ENCODE measurements at regions not wholly inside any gene's neighbourhood (a gene's known extent, or its start where the extent isn't known, plus 50 kb on each side); places are given as distances from the start of the nearest gene placed in this dataset.

DNA sequence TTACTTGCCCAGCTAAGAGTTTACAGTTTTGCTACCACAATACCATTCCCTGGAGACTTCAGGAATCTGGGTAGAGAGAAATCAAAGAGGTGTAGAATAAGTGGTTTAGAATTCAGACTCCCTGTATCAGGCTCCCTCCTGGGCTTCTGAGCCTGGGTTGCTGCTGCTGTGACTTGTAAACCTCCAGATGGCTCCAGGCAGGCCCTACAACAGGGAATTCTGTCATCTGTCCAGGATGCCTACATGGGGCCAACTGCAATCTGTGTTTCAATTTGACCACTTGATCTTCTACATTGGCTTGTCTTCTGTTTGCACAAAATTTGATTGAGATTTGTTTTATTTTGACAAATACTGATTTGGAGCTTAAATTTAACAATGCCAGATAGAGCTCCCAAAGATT, 183.9 kb downstream of the RAD51AP2 start:
- no peak overlapping the region for H3K4me3 ChIP-seq
- no peaks in the 10 kb centered on the region for H3K27me3 ChIP-seq
- no peak for DNase-seq (ENCODE audit: extremely low spot score in 2 of 2)
- intact Hi-C loops (cut with DNase I), result no loop called here
- no peaks in the 10 kb centered on the region for H3K9me3 ChIP-seq
- H3K4me1 ChIP-seq, result no peaks in the 10 kb centered on the region
- TF ChIP-seq POLR2A (IDR thresholded peaks at IDR 0.05) (no peak), POLR2AphosphoS5 (IDR thresholded peaks at IDR 0.05; ENCODE audit: insufficient read depth in 1 of 2, low read depth in 1 of 2) (no peak)
- TF ChIP-seq, protein P1, sequence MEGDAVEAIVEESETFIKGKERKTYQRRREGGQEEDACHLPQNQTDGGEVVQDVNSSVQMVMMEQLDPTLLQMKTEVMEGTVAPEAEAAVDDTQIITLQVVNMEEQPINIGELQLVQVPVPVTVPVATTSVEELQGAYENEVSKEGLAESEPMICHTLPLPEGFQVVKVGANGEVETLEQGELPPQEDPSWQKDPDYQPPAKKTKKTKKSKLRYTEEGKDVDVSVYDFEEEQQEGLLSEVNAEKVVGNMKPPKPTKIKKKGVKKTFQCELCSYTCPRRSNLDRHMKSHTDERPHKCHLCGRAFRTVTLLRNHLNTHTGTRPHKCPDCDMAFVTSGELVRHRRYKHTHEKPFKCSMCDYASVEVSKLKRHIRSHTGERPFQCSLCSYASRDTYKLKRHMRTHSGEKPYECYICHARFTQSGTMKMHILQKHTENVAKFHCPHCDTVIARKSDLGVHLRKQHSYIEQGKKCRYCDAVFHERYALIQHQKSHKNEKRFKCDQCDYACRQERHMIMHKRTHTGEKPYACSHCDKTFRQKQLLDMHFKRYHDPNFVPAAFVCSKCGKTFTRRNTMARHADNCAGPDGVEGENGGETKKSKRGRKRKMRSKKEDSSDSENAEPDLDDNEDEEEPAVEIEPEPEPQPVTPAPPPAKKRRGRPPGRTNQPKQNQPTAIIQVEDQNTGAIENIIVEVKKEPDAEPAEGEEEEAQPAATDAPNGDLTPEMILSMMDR (IDR thresholded peaks at IDR 0.05), result no peak
- no peak overlapping the region for H3K27ac ChIP-seq
- no peaks in the 10 kb centered on the region for H3K36me3 ChIP-seq

DNA sequence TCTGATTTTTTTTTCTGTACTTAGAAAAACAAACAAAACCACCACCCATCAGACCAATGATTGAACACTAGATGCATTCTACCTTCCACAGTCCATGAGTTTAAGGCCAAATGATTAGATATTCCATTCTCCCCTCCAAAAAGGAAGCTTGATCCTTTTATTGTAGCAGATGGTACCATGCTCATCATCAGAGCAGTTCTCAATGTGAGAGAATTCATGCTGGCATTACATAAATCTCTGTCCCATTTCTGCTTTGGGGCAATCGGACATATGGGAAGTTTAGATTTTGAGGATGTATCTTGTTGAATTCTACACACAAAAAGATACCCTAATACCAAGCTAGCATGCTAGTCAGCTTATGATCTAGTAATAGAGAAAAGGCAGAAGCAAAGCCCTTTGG, 186.6 kb downstream of the RAD51AP2 start:
- Histone ChIP-seq H3K4me1 (no peaks in the 10 kb centered on the region), H3K27me3 (no peaks in the 10 kb centered on the region), H3K36me3 (no peaks in the 10 kb centered on the region), H3K9me3 (no peaks in the 10 kb centered on the region), H3K4me3 (no peak overlapping the region), H3K27ac (no peak overlapping the region)
- TF ChIP-seq POLR2AphosphoS5 (IDR thresholded peaks at IDR 0.05; ENCODE audit: insufficient read depth in 1 of 2, low read depth in 1 of 2) (no peak), POLR2A (IDR thresholded peaks at IDR 0.05) (no peak)
- TF ChIP-seq, protein P1 (IDR thresholded peaks at IDR 0.05), result no peak
- intact Hi-C loops (cut with DNase I), result no loop called here
- no peak for DNase-seq (ENCODE audit: extremely low spot score in 2 of 2)

DNA sequence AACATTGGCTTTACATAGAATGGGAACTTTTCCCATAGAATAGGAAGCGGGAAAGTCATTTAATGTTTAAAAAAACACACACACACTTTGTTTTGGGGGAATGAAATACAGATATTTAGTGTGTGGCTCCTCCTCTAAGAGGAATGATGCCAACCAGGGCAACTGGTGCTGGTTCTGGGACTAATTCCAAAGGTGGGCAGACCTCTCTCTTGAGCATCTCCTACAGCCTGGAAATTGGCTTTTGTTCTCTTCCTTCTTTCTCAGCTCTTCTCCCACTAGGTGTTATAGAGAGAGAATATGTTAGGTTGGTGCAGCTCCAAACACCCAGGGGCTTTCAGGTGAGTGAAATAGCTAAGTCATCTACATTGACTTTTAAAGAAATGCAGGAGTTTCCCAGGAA, 190.1 kb downstream of the RAD51AP2 start:
- TF ChIP-seq POLR2A (IDR thresholded peaks at IDR 0.05) (no peak), POLR2AphosphoS5 (IDR thresholded peaks at IDR 0.05; ENCODE audit: insufficient read depth in 1 of 2, low read depth in 1 of 2) (no peak)
- TF ChIP-seq, protein P1 (IDR thresholded peaks at IDR 0.05), result no peak
- Histone ChIP-seq H3K4me1 (no peaks in the 10 kb centered on the region), H3K27ac (no peak overlapping the region), H3K27me3 (no peaks in the 10 kb centered on the region), H3K9me3 (no peaks in the 10 kb centered on the region), H3K4me3 (no peak overlapping the region), H3K36me3 (no peaks in the 10 kb centered on the region)
- intact Hi-C loops (cut with DNase I), result no loop called here
- DNase-seq (ENCODE audit: extremely low spot score in 2 of 2), result no peak

DNA sequence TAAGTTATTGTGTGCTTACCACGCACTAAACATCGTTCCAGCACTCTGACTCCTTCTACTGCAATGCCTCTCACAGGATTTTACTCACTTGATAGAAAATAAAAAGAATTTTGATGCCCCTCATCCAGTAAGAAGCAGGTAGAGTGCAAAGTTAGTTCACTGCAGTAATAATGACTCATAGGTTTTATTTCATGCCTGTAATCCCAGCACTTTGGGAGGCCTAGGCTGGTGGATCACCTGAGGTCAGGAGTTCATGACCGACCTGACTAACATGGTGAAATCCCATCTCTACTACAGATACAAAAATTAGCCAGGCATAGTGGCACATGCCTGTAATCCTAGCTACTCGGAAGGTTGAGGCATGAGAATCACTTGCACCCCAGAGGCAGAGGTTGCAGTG, 190.6 kb downstream of the RAD51AP2 start:
- H3K4me3 ChIP-seq, result no peak overlapping the region
- H3K27me3 ChIP-seq, result no peaks in the 10 kb centered on the region

DNA sequence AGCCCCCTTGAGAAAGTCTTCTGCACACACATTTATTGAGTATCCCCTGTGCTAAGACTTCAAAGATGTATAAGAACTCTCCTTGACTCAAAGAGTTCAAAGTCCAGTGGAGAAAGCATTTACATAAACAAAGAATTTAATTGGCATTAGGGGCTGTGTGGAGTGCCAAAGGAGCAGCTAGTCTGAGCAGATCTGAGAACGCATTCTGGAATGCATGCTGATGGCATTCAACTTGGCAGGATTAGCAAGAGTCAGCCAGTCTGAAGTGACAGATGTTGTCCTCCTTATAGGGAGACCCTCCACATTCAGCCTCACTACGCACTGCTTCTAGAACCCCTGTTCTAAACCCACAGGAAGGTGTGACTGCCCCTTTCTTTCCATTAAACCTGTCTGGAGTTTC, 191.5 kb downstream of the RAD51AP2 start:
- Histone ChIP-seq H3K36me3 (no peaks in the 10 kb centered on the region), H3K27ac (no peak overlapping the region), H3K9me3 (no peaks in the 10 kb centered on the region), H3K4me1 (no peaks in the 10 kb centered on the region), H3K27me3 (no peaks in the 10 kb centered on the region), H3K4me3 (no peak overlapping the region)
- no peak for TF ChIP-seq POLR2AphosphoS5 (IDR thresholded peaks at IDR 0.05; ENCODE audit: insufficient read depth in 1 of 2, low read depth in 1 of 2)
- no peak for TF ChIP-seq POLR2A (IDR thresholded peaks at IDR 0.05)
- TF ChIP-seq, protein P1 (IDR thresholded peaks at IDR 0.05), result no peak
- no peak for DNase-seq (ENCODE audit: extremely low spot score in 2 of 2)
- intact Hi-C loops (cut with DNase I), result no loop called here

More for the DNA sequence above, 190.6 kb downstream of the RAD51AP2 start:
- TF ChIP-seq POLR2AphosphoS5 (IDR thresholded peaks at IDR 0.05; ENCODE audit: insufficient read depth in 1 of 2, low read depth in 1 of 2), result no peak
- TF ChIP-seq, protein P1 (IDR thresholded peaks at IDR 0.05), result no peak
- TF ChIP-seq POLR2A (IDR thresholded peaks at IDR 0.05), result no peak
- Histone ChIP-seq H3K9me3 (no peaks in the 10 kb centered on the region), H3K36me3 (no peaks in the 10 kb centered on the region), H3K27ac (no peak overlapping the region), H3K4me1 (no peaks in the 10 kb centered on the region)
- DNase-seq (ENCODE audit: extremely low spot score in 2 of 2), result no peak
- intact Hi-C loops (cut with DNase I), result no loop called here
